GM12878 (cell line): ENCODE measurements at regions not wholly inside any gene's neighbourhood (a gene's known extent, or its start where the extent isn't known, plus 50 kb on each side); places are given as distances from the start of the nearest gene placed in this dataset.

Experiments
- ATAC-seq: fragments of 200-7000 bp; cut with Tn5 transposase; 3 replicates; pipeline ENCODE4 v1.9.1; 2020; ENCODE audit warnings: mild to moderate bottlenecking, moderate library complexity
- BruUV-seq: library from RNA; stranded (reverse); fragments of 400-500 nt; replicated peaks from 2 replicates; lab custom pipeline; 2021; lab: Mats Ljungman, UMichigan
- CTCF ChIA-PET: fragments of 300-600 bp; sonication (Branson Sonifier 250); formaldehyde crosslinking; extraction: SDS; loops from one replicate; lab custom pipeline; 2021; ENCODE audit warnings: inconsistent platforms; lab: Yijun Ruan, JAX
- POLR2A ChIA-PET: fragments of 350-600 bp; formaldehyde crosslinking; extraction: SDS; loops from one replicate; lab custom pipeline; 2021; ENCODE audit warnings: inconsistent platforms; lab: Charles Lee
- RAD21 ChIA-PET: fragments of 300-600 bp; sonication (Branson Sonifier 250); formaldehyde crosslinking; loops from one replicate; lab custom pipeline; 2023; ENCODE audit warnings: antibody characterized with exemption; ENCODE audit not compliant: unreplicated experiment; lab: Charles Lee
- SMC1A ChIA-PET: fragments of 300-600 bp; sonication (Branson Sonifier 250); formaldehyde crosslinking; loops from one replicate; lab custom pipeline; 2023; ENCODE audit not compliant: unreplicated experiment, uncharacterized antibody; lab: Charles Lee
- DNase-seq: peaks from one replicate; pipeline ENCODE4 v3.0.0-alpha.2; 2011; ENCODE audit warnings: low read depth, low spot score
- FAIRE-seq: peaks from 3 replicates; lab custom pipeline; 2011; peaks lifted over from hg19 to GRCh38; lab: Jason Lieb, UNC
- H2AFZ ChIP-seq: 2 replicates; pipeline ENCODE4 v1.6.0; 2011; ENCODE audit warnings: low read depth, low read length, control low read depth; ENCODE audit not compliant: control insufficient read depth
- H3K27ac ChIP-seq: 2 replicates; pipeline ENCODE4 v1.5.1; 2011; ENCODE audit warnings: control low read depth; ENCODE audit not compliant: control insufficient read depth, insufficient read depth
- H3K27me3 ChIP-seq, 2 experiments: replicated peaks in 1 of 2; 2 replicates each; pipeline versions ENCODE4 v1.6.0 to v1.6.1; 2011; ENCODE audit warnings: low read length in 1 of 2; ENCODE audit not compliant: control insufficient read depth in 2 of 2, insufficient read depth in 2 of 2
- H3K36me3 ChIP-seq, 2 experiments: 2 replicates each; pipeline ENCODE4 v1.5.1; 2011; ENCODE audit warnings: low read length in 1 of 2; ENCODE audit not compliant: control insufficient read depth in 2 of 2, insufficient read depth in 2 of 2
- H3K4me1 ChIP-seq: 2 replicates; pipeline ENCODE4 v1.6.1; 2011; ENCODE audit warnings: mild to moderate bottlenecking, low read length, moderate library complexity, mixed read lengths; ENCODE audit not compliant: control insufficient read depth, insufficient read depth
- H3K4me2 ChIP-seq: 2 replicates; pipeline ENCODE4 v1.6.0; 2011; ENCODE audit warnings: control low read depth; ENCODE audit not compliant: control insufficient read depth, insufficient read depth
- H3K4me3 ChIP-seq: fragments of 200-600 bp; sonication (generic); 2 replicates; pipeline ENCODE4 v1.5.1; 2016
- H3K79me2 ChIP-seq: 2 replicates; pipeline ENCODE4 v1.6.0; 2011; ENCODE audit warnings: low read length; ENCODE audit not compliant: control insufficient read depth, insufficient read depth
- H3K9ac ChIP-seq: 2 replicates; pipeline ENCODE4 v1.8.0; 2011; ENCODE audit warnings: low read length, control low read depth, mixed read lengths; ENCODE audit not compliant: control insufficient read depth, insufficient read depth
- H3K9me3 ChIP-seq: replicated peaks from 3 replicates; pipeline ENCODE4 v1.5.1; 2011; ENCODE audit warnings: mild to moderate bottlenecking, low read length; ENCODE audit not compliant: control insufficient read depth, insufficient read depth
- H4K20me1 ChIP-seq: 2 replicates; pipeline ENCODE4 v1.6.0; 2011; ENCODE audit not compliant: control insufficient read depth, insufficient read depth
- FOS ChIP-seq: IDR thresholded peaks from 3 replicates; pipeline ENCODE4 v1.6.1; 2011; ENCODE audit warnings: borderline replicate concordance; ENCODE audit not compliant: insufficient read length; ENCODE audit errors: extremely low read depth
- IKZF1 ChIP-seq: fragments of 450-650 bp; conservative IDR thresholded peaks from 2 replicates; pipeline ENCODE4 v1.6.1; 2017; ENCODE audit warnings: antibody characterized with exemption, mild to moderate bottlenecking
- IRF4 ChIP-seq: IDR thresholded peaks from 2 replicates; pipeline ENCODE4 v1.6.1; 2011; ENCODE audit warnings: low read depth, low read length
- MTA2 ChIP-seq: fragments of 450-650 bp; IDR thresholded peaks from 2 replicates; pipeline ENCODE4 v1.6.1; 2016; ENCODE audit warnings: low read depth, mild to moderate bottlenecking, moderate library complexity
- RAD51 ChIP-seq: fragments of 450-650 bp; IDR thresholded peaks from 2 replicates; pipeline ENCODE4 v1.6.1; 2016; ENCODE audit warnings: moderate library complexity, mild to moderate bottlenecking, inconsistent platforms
- SRF ChIP-seq, 2 experiments: IDR thresholded peaks; 2 replicates each; pipeline ENCODE4 v1.6.1; 2011; ENCODE audit warnings: low read depth in 2 of 2, low read length in 2 of 2, mild to moderate bottlenecking in 1 of 2, moderate library complexity in 1 of 2
- YY1 ChIP-seq: IDR thresholded peaks from 2 replicates; pipeline ENCODE4 v1.6.1; 2011; ENCODE audit warnings: low read depth, mild to moderate bottlenecking, low read length
- WGBS: methylation state at CpG from one replicate; pipeline ENCODE4 v1.1.6; 2016; ENCODE audit warnings: low lambda C conversion rate; ENCODE audit not compliant: insufficient replicate concordance, insufficient coverage; ENCODE audit errors: missing lambda C conversion rate; 5-methylcytosine and 5-hydroxymethylcytosine counted together
- in situ Hi-C: fragments of 300-500 bp; cut with MboI; formaldehyde crosslinking; loops from 9 replicates; pipeline ENCODE4 v1.14.3; 2018; ENCODE audit warnings: mixed read lengths
- intact Hi-C: fragments of 100-400 bp; cut with micrococcal nuclease; formaldehyde crosslinking; loops from one replicate; pipeline ENCODE4 v1.14.2; 2022; ENCODE audit not compliant: unreplicated experiment
- TF ChIP-seq, protein P1 (sequence below): IDR thresholded peaks from 2 replicates; pipeline ENCODE4 v1.6.1; 2011; ENCODE audit warnings: low read depth, mild to moderate bottlenecking, low read length, moderate library complexity, borderline replicate concordance; ENCODE audit errors: extremely low read depth
- TF ChIP-seq, protein P2 (sequence below): fragments of 450-650 bp; IDR thresholded peaks from 2 replicates; pipeline ENCODE4 v1.6.1; 2017; ENCODE audit warnings: borderline replicate concordance

DNA sequence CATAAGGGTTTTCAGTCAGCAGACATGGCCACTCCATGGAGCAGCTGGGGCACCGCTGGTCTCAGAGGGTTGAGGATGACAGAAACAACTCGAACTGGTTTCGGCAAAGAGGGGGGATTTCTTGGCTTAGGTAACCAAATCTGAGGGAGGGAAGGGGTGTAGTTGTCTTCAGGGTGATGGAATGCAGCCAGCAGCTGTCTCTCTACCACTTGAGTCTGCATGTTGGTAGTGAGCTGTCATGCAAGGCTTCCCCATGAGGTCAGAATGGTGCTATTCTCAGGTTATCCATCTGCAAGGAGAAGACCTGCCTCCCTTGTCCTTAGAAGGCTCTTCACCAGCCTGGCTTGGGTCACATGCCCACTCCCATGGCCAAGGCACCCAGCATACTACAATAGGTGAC lies 55.6 kb upstream of the PEG3 start:
- 25% methylated on average over 3 of the region's 3 CpGs for WGBS
- no peak overlapping the region for H3K4me3 ChIP-seq
- FAIRE-seq: no peak
- RAD21 ChIA-PET: no interaction called here
- H4K20me1 ChIP-seq: no peaks in the 10 kb centered on the region
- CTCF ChIA-PET: no interaction called here
- no peak overlapping the region for H3K4me2 ChIP-seq
- SMC1A ChIA-PET: no interaction called here
- H3K36me3 ChIP-seq: no peaks in the 10 kb centered on the region
- ATAC-seq: no peak
- POLR2A ChIA-PET: no interaction called here
- in situ Hi-C loops (no loop called here), intact Hi-C loops (no loop called here)
- no peak overlapping the region for H2AFZ ChIP-seq
- no peaks in the 10 kb centered on the region for H3K79me2 ChIP-seq
- H3K27ac ChIP-seq: no peak overlapping the region
- no peaks in the 10 kb centered on the region for H3K27me3 ChIP-seq
- DNase-seq: no peak
- peaks cover 1% of the 10 kb centered on the region; the same call in 1 of the 3 replicates for H3K9me3 ChIP-seq
- H3K4me1 ChIP-seq: no peaks in the 10 kb centered on the region
- no peak overlapping the region for H3K9ac ChIP-seq
- BruUV-seq: no TSS peak
- no peak for TF ChIP-seq IKZF1
- no peak for TF ChIP-seq IRF4
- TF ChIP-seq, protein P1, sequence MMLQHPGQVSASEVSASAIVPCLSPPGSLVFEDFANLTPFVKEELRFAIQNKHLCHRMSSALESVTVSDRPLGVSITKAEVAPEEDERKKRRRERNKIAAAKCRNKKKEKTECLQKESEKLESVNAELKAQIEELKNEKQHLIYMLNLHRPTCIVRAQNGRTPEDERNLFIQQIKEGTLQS: no peak
- no peak for TF ChIP-seq SRF (IDR thresholded peaks at IDR 0.05; ENCODE audit: low read depth in 2 of 2, low read length in 2 of 2)
- TF ChIP-seq, protein P2, sequence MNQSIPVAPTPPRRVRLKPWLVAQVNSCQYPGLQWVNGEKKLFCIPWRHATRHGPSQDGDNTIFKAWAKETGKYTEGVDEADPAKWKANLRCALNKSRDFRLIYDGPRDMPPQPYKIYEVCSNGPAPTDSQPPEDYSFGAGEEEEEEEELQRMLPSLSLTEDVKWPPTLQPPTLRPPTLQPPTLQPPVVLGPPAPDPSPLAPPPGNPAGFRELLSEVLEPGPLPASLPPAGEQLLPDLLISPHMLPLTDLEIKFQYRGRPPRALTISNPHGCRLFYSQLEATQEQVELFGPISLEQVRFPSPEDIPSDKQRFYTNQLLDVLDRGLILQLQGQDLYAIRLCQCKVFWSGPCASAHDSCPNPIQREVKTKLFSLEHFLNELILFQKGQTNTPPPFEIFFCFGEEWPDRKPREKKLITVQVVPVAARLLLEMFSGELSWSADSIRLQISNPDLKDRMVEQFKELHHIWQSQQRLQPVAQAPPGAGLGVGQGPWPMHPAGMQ: no peak
- TF ChIP-seq YY1: no peak
- no peak for TF ChIP-seq MTA2
- no peak for TF ChIP-seq FOS
- TF ChIP-seq RAD51: no peak
